ENCODE measurements at regions not wholly inside any gene's neighbourhood (a gene's known extent, or its start where the extent isn't known, plus 50 kb on each side); places are given as distances from the start of the nearest gene placed in this dataset.

GRCh38 chr6:98581705-98582104 is 252.7 kb upstream of the POU3F2 start:
- no peak overlapping the region for H3K4me3 ChIP-seq (ENCODE audit: low read depth, low read length)
- TF ChIP-seq CTCF (IDR thresholded peaks at IDR 0.05; ENCODE audit: low read depth, low read length): no peak

- no peak for TF ChIP-seq CTCF (IDR thresholded peaks at IDR 0.05; ENCODE audit: low read depth, low read length)
- no peak overlapping the region for H3K4me3 ChIP-seq (ENCODE audit: low read depth, low read length)
These were observed 250.9 kb upstream of the POU3F2 start for GRCh38 chr6:98583506-98583905.

- no peak overlapping the region for H3K4me3 ChIP-seq (ENCODE audit: low read depth, low read length)
- TF ChIP-seq CTCF (IDR thresholded peaks at IDR 0.05; ENCODE audit: low read depth, low read length): no peak
These were observed 248.2 kb upstream of the POU3F2 start for GRCh38 chr6:98586163-98586562.

GRCh38 chr6:98587555-98587954 is 246.8 kb upstream of the POU3F2 start:
- TF ChIP-seq CTCF (IDR thresholded peaks at IDR 0.05; ENCODE audit: low read depth, low read length): no peak

GRCh38 chr6:98589536-98589935 is 244.8 kb upstream of the POU3F2 start:
- no peak overlapping the region for H3K4me3 ChIP-seq (ENCODE audit: low read depth, low read length)
- TF ChIP-seq CTCF (IDR thresholded peaks at IDR 0.05; ENCODE audit: low read depth, low read length): no peak

More at GRCh38 chr6:98587555-98587954, 246.8 kb upstream of the POU3F2 start:
- H3K4me3 ChIP-seq (ENCODE audit: low read depth, low read length): no peak overlapping the region

- no peak for TF ChIP-seq CTCF (IDR thresholded peaks at IDR 0.05; ENCODE audit: low read depth, low read length)
These were observed 244.2 kb upstream of the POU3F2 start for GRCh38 chr6:98590136-98590681.

GRCh38 chr6:98590997-98591396 is 243.4 kb upstream of the POU3F2 start:
- no peak for TF ChIP-seq CTCF (IDR thresholded peaks at IDR 0.05; ENCODE audit: low read depth, low read length)
- H3K4me3 ChIP-seq (ENCODE audit: low read depth, low read length): no peak overlapping the region

More at GRCh38 chr6:98590136-98590681, 244.2 kb upstream of the POU3F2 start:
- H3K4me3 ChIP-seq (ENCODE audit: low read depth, low read length): no peak overlapping the region

Measured in WI38 (cell line).